OCI-LY1 (cell line): ENCODE measurements at regions not wholly inside any gene's neighbourhood (a gene's known extent, or its start where the extent isn't known, plus 50 kb on each side); places are given as distances from the start of the nearest gene placed in this dataset.

Source experiments
- H2AFZ ChIP-seq: fragments of 200-600 bp; sonication (generic), shearing (Covaris generic); 2 replicates; pipeline ENCODE4 v1.6.0; 2014; ENCODE audit warnings: antibody characterized with exemption, mild to moderate bottlenecking, low read length
- H3F3A ChIP-seq: fragments of 200-600 bp; sonication (generic), shearing (Covaris generic); 2 replicates; pipeline ENCODE4 v1.6.0; 2014; ENCODE audit warnings: mild to moderate bottlenecking, antibody characterized with exemption, low read length, moderate library complexity; ENCODE audit not compliant: insufficient read depth
- H3K27ac ChIP-seq: fragments of 200-600 bp; sonication (generic); 2 replicates; pipeline ENCODE4 v1.5.1; 2014; ENCODE audit warnings: low read length, mixed run types, mild to moderate bottlenecking, low read depth; ENCODE audit not compliant: poor library complexity, severe bottlenecking
- H3K27me3 ChIP-seq: fragments of 200-600 bp; sonication (generic); 2 replicates; pipeline ENCODE4 v1.6.0; 2014; ENCODE audit warnings: antibody characterized with exemption, mild to moderate bottlenecking, low read length, moderate library complexity; ENCODE audit not compliant: insufficient read depth
- H3K36me3 ChIP-seq: fragments of 200-600 bp; sonication (generic); 2 replicates; pipeline ENCODE4 v1.6.1; 2014; ENCODE audit warnings: mild to moderate bottlenecking, antibody characterized with exemption, low read length, moderate library complexity, mixed read lengths; ENCODE audit not compliant: insufficient read depth
- H3K4me1 ChIP-seq: fragments of 200-600 bp; sonication (generic); 2 replicates; pipeline ENCODE4 v1.5.1; 2014; ENCODE audit warnings: mild to moderate bottlenecking, low read length, moderate library complexity; ENCODE audit not compliant: insufficient read depth, severe bottlenecking
- H3K4me2 ChIP-seq: fragments of 200-600 bp; sonication (generic), shearing (Covaris generic); 2 replicates; pipeline ENCODE4 v1.6.1; 2014; ENCODE audit warnings: low read length
- H3K4me3 ChIP-seq: fragments of 200-600 bp; sonication (generic); 2 replicates; pipeline ENCODE4 v1.5.1; 2014; ENCODE audit warnings: low read length, low read depth, mild to moderate bottlenecking, mixed read lengths; ENCODE audit not compliant: poor library complexity, severe bottlenecking
- H3K79me2 ChIP-seq: fragments of 200-600 bp; shearing (Covaris generic); 2 replicates; pipeline ENCODE4 v1.6.1; 2016; ENCODE audit warnings: mixed run types, low read length, mixed read lengths; ENCODE audit not compliant: insufficient read depth
- H3K9ac ChIP-seq: fragments of 200-600 bp; sonication (generic), shearing (Covaris generic); 2 replicates; pipeline ENCODE4 v1.6.1; 2014; ENCODE audit warnings: mild to moderate bottlenecking, low read length, mixed read lengths
- H3K9me2 ChIP-seq: fragments of 200-600 bp; sonication (generic), shearing (Covaris generic); 2 replicates; pipeline ENCODE4 v1.6.1; 2014; ENCODE audit warnings: low read depth, mild to moderate bottlenecking, low read length, mixed read lengths
- H3K9me3 ChIP-seq: fragments of 200-600 bp; shearing (Covaris generic); 2 replicates; pipeline ENCODE4 v1.6.1; 2014; ENCODE audit warnings: low read length, mixed read lengths
- H4K20me1 ChIP-seq: fragments of 200-600 bp; sonication (generic), shearing (Covaris generic); 2 replicates; pipeline ENCODE4 v1.6.0; 2016; ENCODE audit warnings: mild to moderate bottlenecking, low read length; ENCODE audit not compliant: insufficient read depth
- CTCF ChIP-seq: fragments of 200-600 bp; sonication (generic), shearing (Covaris generic); IDR thresholded peaks from 2 replicates; pipeline ENCODE4 v1.5.1; 2017; ENCODE audit warnings: mild to moderate bottlenecking, antibody characterized with exemption, low read length, moderate library complexity, mixed read lengths
- EZH2 ChIP-seq: fragments of 200-600 bp; sonication (generic), shearing (Covaris generic); IDR thresholded peaks from 2 replicates; pipeline ENCODE4 v1.8.0; 2017; ENCODE audit warnings: borderline replicate concordance, mixed run types, mild to moderate bottlenecking, antibody characterized with exemption, low read length, moderate library complexity, mixed read lengths

GRCh38 chr3:81279481-81280379, 481.7 kb downstream of the GBE1 start:
- Histone ChIP-seq H3K4me3 (no peak overlapping the region), H3K9me3 (no peaks in the 10 kb centered on the region), H3K36me3 (no peaks in the 10 kb centered on the region), H3K4me2 (no peak overlapping the region), H3K9me2 (no peaks in the 10 kb centered on the region), H3K27me3 (no peaks in the 10 kb centered on the region), H3K27ac (no peak overlapping the region), H4K20me1 (no peaks in the 10 kb centered on the region), H3F3A (no peaks in the 10 kb centered on the region), H3K4me1 (no peaks in the 10 kb centered on the region), H2AFZ (no peak overlapping the region), H3K9ac (no peak overlapping the region), H3K79me2 (no peaks in the 10 kb centered on the region)
- TF ChIP-seq EZH2 (no peak), CTCF (no peak)

GRCh38 chr3:81277853-81278252, 483.6 kb downstream of the GBE1 start:
- no peaks in the 10 kb centered on the region for H3K36me3 ChIP-seq
- H3K27me3 ChIP-seq = no peaks in the 10 kb centered on the region
- no peak overlapping the region for H3K4me2 ChIP-seq
- no peaks in the 10 kb centered on the region for H3K4me1 ChIP-seq
- no peak overlapping the region for H3K27ac ChIP-seq
- H4K20me1 ChIP-seq = no peaks in the 10 kb centered on the region
- no peak overlapping the region for H3K9ac ChIP-seq
- H3F3A ChIP-seq = no peaks in the 10 kb centered on the region
- TF ChIP-seq EZH2 (no peak), CTCF (no peak)
- no peak overlapping the region for H2AFZ ChIP-seq
- no peak overlapping the region for H3K4me3 ChIP-seq
- H3K9me2 ChIP-seq = no peaks in the 10 kb centered on the region
- H3K9me3 ChIP-seq = no peaks in the 10 kb centered on the region
- no peaks in the 10 kb centered on the region for H3K79me2 ChIP-seq

GRCh38 chr3:81274671-81275070, 486.8 kb downstream of the GBE1 start:
- Histone ChIP-seq H3K27me3 (no peaks in the 10 kb centered on the region), H3K9ac (no peak overlapping the region), H4K20me1 (no peaks in the 10 kb centered on the region), H3K79me2 (no peaks in the 10 kb centered on the region), H3K4me3 (no peak overlapping the region), H3F3A (no peaks in the 10 kb centered on the region), H2AFZ (no peak overlapping the region), H3K36me3 (no peaks in the 10 kb centered on the region), H3K27ac (no peak overlapping the region), H3K4me2 (no peak overlapping the region), H3K9me3 (no peaks in the 10 kb centered on the region), H3K9me2 (no peaks in the 10 kb centered on the region), H3K4me1 (no peaks in the 10 kb centered on the region)
- TF ChIP-seq CTCF (no peak), EZH2 (no peak)
